PFSK-1 (cell line): ENCODE measurements at regions not wholly inside any gene's neighbourhood (a gene's known extent, or its start where the extent isn't known, plus 50 kb on each side); places are given as distances from the start of the nearest gene placed in this dataset.

Experiments used
- REST ChIP-seq, 2 experiments: IDR thresholded peaks; 2 replicates each; pipeline versions ENCODE4 v1.6.1 to v1.8.0; 2011 to 2012; ENCODE audit warnings: low read depth in 2 of 2, low read length in 2 of 2, control low read depth in 1 of 2, inconsistent platforms in 1 of 2, mild to moderate bottlenecking in 1 of 2, moderate library complexity in 1 of 2; ENCODE audit not compliant: insufficient read depth in 1 of 2
- SIN3A ChIP-seq: IDR thresholded peaks from 2 replicates; pipeline ENCODE4 v1.6.1; 2012; ENCODE audit warnings: mild to moderate bottlenecking, low read length, moderate library complexity, borderline replicate concordance; ENCODE audit not compliant: insufficient read depth

DNA sequence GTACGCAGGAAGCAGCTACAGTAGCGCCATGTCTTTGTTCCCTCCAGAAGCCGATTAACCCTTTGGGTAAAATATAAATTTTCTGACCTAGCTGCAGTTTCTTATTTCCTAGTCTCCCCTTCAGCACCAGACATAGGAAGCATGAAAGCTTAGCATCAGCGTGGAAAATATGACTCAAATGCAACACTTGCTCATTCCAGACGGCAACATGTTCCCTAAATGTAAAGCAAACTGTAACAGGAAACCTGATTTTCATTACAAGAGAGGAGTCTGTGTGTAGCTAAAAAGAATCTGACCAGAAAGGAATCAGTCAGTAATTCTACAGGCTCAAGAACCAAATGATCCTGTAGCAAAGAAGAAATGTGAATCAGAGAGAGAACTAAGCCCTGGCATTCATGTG is 219.2 kb downstream of the C7orf25 start:
- no peak for TF ChIP-seq REST (IDR thresholded peaks at IDR 0.05; ENCODE audit: insufficient read depth in 1 of 2, low read depth in 2 of 2, low read length in 2 of 2)
- no peak for TF ChIP-seq SIN3A
